Hypothalamus (tissue), 51 donors: ENCODE measurements at regions not wholly inside any gene's neighbourhood (a gene's known extent, or its start where the extent isn't known, plus 50 kb on each side); places are given as distances from the start of the nearest gene placed in this dataset.

Source experiments
- DNase-seq, 51 donors: peaks; one replicate each; lab custom pipeline; 2025; lab: John Stamatoyannopoulos, UW

DNA sequence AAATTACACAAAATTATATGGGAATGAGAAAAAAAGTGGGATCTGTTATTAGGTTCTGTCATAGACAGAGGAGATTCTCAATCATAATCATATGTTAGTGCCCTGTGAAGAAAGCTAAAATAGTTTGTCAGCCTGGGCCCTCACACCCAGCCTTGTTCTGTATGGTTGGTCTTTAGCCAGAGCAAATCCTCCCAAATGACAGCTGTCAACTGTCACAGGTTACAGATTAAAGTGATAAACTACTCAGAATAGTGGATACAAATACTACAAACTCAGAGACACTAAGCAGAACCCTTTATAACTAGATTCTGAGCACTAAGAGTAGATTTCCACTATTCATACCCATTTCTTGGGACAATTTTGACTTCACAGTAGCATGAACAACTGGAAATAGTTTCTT is 405.0 kb upstream of the MEF2C start:
- no peak for DNase-seq

DNA sequence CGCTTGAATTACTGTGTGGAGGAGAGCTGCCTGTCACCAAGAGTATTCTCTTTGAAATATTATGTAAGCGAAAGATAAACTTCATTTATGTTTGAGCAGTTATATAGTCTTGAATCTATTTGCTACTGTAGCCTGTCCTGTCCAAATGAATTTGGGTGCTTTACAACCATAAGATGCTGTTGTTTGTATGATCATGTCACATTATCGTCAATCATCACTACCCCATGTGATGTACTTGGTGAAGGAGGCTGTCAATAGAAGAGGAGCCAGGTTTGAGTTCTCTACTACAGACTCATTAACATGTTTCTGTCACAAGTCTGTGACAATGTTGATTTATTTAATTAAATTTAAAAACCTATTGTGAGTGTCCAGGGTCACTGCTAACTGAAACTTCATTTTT is 403.3 kb upstream of the MEF2C start:
- DNase-seq = no peak

GRCh38 chr5:89283728-89284493 is 400.9 kb upstream of the MEF2C start:
- no peak for DNase-seq

DNA sequence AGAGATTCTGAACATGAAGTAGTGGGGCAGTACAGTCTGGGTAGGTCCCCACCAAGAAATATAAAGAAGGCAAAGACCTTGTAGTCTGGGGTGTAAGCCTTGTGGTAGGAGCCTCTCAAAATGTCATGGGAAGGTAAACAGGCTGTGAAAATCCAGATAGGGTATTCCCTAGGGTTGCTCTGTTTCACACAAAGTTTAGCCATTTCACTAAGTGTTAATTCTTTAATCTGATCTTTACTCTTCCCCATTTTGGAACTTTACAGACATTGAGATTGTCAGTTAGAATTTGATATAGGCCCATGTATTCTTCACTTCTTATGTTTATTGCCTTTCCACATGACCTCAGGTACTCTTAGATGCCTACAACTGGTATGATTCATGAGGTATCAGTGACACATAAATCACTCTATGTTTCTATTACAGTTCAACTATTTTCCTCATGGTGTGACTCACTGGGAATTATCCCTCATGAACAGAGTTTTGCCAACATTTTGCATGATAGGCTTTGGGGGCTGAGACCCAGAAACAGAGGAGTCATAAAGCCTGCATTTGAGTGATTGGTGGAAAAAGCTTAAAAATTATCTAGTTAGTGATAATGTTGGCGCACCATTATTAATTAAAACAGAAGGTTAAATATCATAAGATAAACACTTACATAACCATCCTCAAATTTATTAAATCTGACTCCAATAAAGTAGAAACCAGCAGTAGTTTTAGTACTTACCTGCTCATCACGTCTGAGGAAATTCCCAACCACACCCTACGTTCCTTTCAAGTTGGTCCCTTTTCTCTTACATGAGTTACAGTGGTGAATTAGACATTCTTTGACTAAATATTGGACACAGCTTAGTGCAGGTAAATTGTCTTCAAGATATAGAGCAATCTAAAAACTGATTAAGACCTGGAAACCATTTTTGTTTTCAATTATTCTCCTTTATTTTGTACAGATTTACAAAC is 399.8 kb upstream of the MEF2C start:
- no peak for DNase-seq

DNA sequence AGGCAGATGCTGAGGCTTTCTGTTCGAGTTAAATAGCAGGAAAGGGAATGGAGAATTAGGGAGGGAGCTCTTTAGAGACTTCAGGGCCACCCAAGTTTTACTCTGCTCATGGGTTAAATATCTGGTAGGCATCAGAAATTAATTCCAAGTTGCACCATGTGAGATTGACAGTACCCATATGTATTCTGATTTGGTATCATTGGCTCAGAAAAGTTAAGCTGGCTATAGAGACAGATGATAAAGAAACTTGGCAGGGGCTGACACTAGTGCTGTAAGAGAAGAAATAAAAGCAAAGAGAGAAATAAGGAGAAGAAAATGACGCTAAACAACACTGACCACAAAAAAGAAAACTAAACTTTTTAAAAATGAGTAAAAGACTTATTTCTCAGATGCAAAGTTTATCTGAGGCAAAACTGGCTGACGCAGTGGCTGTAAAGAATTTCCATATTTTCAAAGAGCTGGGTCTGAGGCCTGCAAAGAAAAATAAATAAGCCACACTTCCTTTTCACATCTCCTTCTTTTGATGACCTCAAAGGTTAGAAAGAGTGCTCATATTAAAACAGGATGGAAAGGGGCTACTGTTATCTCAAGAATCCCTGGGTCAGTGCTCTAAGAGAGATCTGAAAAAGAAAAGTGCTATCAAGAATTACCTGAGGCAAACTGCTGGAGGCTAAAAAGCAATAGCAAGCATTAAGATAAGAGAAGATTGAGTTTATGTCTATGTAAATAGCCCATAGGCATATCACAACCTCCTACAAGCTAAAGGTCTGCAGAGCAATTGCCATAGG is 399.0 kb upstream of the MEF2C start:
- DNase-seq = no peak

DNA sequence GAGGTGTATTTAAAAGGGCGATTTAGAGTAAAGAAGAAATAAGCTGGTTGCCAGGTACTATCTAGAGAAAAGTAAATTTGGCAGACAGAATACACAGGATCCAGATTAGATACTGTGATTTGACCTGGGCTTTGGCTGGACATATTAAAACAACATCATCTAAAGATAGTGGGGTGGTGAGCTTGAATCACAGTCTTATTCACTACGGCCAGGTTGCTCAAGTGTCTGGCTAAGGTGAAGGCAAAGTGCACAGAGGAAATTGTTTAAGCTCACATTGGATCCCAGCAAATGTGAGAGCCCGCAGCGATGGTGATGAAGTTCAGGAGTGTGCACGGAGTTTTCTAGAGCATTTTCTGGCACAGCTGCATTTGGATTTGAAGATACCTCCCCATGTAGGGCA is 398.2 kb upstream of the MEF2C start:
- DNase-seq = no peak

- DNase-seq = no peak
Observed at GRCh38 chr5:89280103-89281037, 397.4 kb upstream of the MEF2C start.

DNA sequence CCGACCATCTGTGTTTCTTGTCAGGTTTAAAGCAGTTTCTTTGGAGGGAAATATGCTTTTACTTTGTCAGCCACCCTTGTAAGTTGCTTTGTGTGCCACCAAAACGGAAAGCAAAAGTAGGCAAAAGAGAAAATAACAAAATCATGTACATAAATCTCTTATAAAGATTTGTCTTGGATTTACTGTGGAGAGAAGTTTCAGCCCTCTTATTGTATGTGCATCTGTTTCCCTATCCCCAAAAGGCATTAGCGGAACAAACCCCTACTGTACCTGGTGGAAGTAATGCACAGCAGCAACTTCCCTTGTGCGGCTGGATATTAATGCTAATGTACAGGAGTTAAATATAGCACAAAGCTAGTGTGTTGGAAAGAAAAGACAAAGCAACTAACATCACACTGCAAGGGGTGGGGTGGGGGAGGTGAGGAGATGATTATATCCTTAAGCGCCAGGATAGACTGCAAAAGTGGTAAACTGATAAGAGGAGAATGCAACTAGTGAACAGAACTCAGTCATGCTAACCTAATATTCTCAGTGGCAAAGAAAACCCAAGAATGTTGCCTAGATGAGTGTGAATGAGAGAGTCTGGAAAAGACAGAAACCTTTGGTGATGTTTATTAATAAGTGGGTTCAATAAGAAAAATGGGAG is 396.5 kb upstream of the MEF2C start:
- no peak for DNase-seq

- no peak for DNase-seq
Observed at GRCh38 chr5:89277816-89278215, 394.8 kb upstream of the MEF2C start.

- no peak for DNase-seq
Observed at GRCh38 chr5:89276566-89277305, 393.8 kb upstream of the MEF2C start.

DNA sequence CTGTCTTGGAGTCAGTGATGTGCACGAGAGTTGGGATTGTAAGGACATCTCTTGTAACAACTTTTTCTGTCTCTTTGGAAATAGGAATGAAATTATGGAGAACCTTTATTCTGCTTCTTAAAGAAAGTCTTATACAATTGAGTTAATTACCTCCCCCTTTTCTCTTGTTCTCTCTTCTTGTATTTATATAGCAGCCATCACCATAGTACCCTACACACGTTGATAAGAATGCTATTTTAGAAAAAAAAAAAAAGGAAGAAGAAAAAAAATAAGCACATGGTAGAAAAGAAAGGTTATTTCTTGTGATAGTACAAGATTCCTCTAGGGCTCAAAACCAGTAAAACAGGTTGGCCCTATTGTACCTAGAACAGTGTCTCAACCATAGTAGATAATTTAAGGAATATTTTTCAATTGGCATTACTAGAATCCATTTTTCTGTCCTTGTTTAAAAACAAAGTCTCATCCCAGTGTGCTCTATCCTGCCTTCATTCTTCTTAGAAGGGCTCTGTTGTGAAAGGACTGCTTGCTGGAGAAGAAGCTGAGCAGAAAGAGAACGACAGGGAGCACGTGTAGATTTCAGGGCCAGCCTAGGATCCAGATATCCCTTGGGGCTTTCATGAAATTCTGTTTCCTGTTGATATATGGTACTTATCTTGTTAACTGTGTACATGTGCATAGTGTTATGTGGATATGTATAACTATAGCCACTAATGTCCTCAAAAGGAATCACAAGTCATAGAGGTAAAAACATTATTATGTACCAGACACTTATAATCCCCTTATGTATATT is 392.3 kb upstream of the MEF2C start:
- DNase-seq = no peak

DNA sequence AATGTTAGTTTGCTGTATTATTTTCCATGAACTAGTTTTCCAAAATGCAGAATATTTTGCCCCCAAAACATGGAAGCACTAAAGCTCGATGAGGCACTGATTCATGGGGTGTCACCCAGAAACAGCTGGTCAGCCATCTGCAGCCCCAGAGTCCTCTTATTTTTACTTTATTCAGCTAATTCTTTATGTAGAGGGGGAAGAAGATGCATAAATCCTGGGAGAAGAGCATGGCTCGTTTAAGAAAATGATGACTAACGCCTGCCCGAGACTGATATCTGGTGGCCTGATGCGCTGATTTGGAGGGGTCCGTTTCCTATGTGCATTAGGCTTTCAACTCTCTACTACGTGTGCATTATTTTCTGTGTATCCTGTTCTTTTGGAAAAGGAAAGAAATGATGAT is 390.3 kb upstream of the MEF2C start:
- DNase-seq = no peak

GRCh38 chr5:89270901-89271300 is 387.9 kb upstream of the MEF2C start:
- DNase-seq = no peak

DNA sequence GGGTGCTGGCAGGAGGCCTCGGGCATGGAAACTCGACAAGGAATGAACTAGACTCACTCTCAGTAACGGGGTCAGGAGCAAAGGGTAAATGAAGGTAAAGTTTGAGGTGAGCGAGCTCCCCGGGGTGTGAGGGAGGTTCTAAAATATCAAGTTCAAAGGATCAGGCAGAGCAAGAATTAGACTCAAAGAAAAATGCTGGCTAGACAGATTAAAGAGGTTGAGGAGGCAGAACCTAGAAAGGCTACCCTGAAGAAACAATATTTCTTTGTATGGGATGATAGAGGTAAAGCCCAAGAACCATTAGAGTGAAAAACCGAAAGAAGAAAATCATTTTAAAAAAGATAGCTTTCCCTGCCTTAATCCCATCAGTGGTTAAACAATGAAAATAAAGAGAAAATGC is 386.7 kb upstream of the MEF2C start:
- no peak for DNase-seq

DNA sequence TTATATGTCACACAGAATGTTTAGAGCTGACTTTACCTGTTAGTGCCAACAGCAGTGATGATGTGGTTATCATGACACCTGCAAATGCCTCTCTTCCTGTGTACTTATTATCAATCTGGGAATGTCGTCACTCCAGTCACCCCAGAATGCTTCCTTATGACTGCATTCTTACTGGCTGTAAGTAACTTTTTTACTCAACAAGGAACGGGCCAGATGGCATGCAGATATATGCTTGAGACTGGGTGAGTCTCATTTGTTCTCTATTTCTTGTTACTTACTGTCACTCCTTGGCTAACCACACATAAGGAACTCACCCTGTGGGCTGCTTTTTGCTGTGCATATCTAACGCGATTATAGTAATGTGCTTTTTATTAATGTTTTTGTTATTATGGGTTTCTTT is 385.5 kb upstream of the MEF2C start:
- DNase-seq = peak in 1 of 51 donors; percentile 3

GRCh38 chr5:89267788-89268187 is 384.8 kb upstream of the MEF2C start:
- DNase-seq = no peak

DNA sequence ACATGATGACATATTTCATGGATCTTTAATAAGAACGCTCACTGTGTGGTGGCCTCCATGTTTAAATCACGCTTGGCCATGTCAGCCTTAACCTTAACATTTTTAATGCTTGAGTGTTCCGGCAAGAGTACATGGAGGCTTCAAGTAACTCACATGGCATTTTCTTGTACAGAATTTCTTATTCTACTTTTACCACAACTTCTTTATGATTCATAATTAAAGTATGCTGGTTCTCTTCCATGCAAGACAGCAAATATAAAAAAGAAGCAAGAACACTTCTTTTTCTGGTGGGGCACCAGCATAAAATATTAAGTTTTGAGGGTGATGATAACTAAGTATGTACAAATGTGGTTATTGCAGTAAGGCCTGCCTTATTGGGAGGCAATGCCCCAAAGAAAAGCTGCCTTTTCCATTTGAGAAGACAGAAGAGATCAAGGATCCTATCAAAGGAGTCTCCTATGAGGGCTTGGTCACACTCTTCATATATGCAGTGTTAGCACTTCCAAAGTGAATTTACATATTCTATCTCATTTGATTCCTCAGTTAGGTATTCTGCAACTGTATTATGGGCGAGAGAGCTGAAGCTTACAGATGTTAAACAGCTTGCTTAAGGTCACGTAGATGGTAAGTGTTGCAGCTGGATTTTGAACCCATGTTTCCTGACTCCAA is 382.7 kb upstream of the MEF2C start:
- DNase-seq = no peak
